ENCODE measurements at regions not wholly inside any gene's neighbourhood (a gene's known extent, or its start where the extent isn't known, plus 50 kb on each side); places are given as distances from the start of the nearest gene placed in this dataset.

DNA sequence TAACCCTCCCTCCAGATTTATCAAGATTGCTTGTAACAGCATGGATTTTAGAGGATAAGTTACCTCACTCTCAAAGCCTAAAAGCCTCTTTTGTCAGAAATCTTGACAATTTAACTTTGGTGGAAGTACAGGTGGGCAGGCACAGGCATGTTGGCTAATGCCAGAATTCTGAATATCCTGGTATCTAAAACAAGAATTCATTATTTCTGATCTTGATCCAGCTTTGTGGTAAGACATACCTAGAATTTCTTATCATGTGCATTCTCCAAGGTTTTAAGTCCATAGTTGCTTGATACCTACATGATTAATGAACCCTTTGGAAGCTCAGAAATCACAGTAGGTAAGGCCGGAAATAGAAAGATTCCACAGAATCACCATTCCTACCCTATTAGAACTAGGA, 109.9 kb upstream of the TTC14 start:
- TF ChIP-seq ZNF839 (CRISPR knock-in tag; IDR thresholded peaks at IDR 0.05; ENCODE audit: borderline replicate concordance) (no peak), GATAD2A (CRISPR knock-in tag; IDR thresholded peaks at IDR 0.05) (no peak), SRSF1 (optimal IDR thresholded peaks at IDR 0.05; ENCODE audit: low read depth, low read length) (no peak), CERS6 (CRISPR knock-in tag; IDR thresholded peaks at IDR 0.05) (no peak), BRCA1 (CRISPR knock-in tag; IDR thresholded peaks at IDR 0.05) (no peak), ZNF3 (CRISPR knock-in tag; IDR thresholded peaks at IDR 0.05) (no peak), ZNF20 (CRISPR knock-in tag; IDR thresholded peaks at IDR 0.05) (no peak), ZSCAN30 (CRISPR knock-in tag; IDR thresholded peaks at IDR 0.05) (no peak), ZNF292 (CRISPR knock-in tag; IDR thresholded peaks at IDR 0.05; ENCODE audit: borderline replicate concordance, low read depth) (no peak), ZNF616 (CRISPR knock-in tag; IDR thresholded peaks at IDR 0.05; ENCODE audit: low read depth) (no peak), ZNF570 (CRISPR knock-in tag; IDR thresholded peaks at IDR 0.05; ENCODE audit: borderline replicate concordance) (no peak), GLI4 (CRISPR knock-in tag; IDR thresholded peaks at IDR 0.05; ENCODE audit: borderline replicate concordance) (no peak), SRSF4 (IDR thresholded peaks at IDR 0.05; ENCODE audit: low read depth, low read length, poor library complexity, severe bottlenecking) (no peak), ZUFSP (CRISPR knock-in tag; IDR thresholded peaks at IDR 0.05; ENCODE audit: borderline replicate concordance) (no peak), SYNCRIP (IDR thresholded peaks at IDR 0.05; ENCODE audit: insufficient read depth, low read depth, low read length) (no peak), ZBTB8A (CRISPR knock-in tag; IDR thresholded peaks at IDR 0.05; ENCODE audit: borderline replicate concordance, low read depth) (no peak)
- TF ChIP-seq, protein P1, sequence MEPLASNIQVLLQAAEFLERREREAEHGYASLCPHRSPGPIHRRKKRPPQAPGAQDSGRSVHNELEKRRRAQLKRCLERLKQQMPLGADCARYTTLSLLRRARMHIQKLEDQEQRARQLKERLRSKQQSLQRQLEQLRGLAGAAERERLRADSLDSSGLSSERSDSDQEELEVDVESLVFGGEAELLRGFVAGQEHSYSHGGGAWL (CRISPR knock-in tag; IDR thresholded peaks at IDR 0.05), result no peak
- Histone ChIP-seq H3K79me2 (ENCODE audit: insufficient read depth, low read length) (no peaks in the 10 kb centered on the region), H3K36me3 (replicated peaks in 1 of 2; ENCODE audit: control insufficient read depth in 1 of 2, insufficient read depth in 2 of 2, low read length in 2 of 2) (no peaks in the 10 kb centered on the region), H3K27ac (ENCODE audit: extremely low read length, insufficient read depth, low read length) (no peak overlapping the region), H3K4me1 (ENCODE audit: insufficient read depth, low read length) (no peaks in the 10 kb centered on the region), H3K4me3 (replicated peaks in 1 of 3; ENCODE audit: insufficient read depth in 1 of 3, low read depth in 2 of 3, low read length in 3 of 3) (no peak overlapping the region), H4K20me1 (ENCODE audit: insufficient read depth, low read length) (no peaks in the 10 kb centered on the region), H3K27me3 (ENCODE audit: control insufficient read depth in 1 of 2, insufficient read depth in 2 of 2, low read length in 2 of 2) (no peaks in the 10 kb centered on the region), H3K9ac (ENCODE audit: insufficient read depth, low read depth, low read length) (no peak overlapping the region), H3K9me3 (ENCODE audit: low read length) (no peaks in the 10 kb centered on the region), H3K4me2 (ENCODE audit: low read depth, low read length) (no peak overlapping the region), H2AFZ (ENCODE audit: low read length) (no peak overlapping the region)
- WGBS (ENCODE audit: low lambda C conversion rate), result 4% methylated on average over 1 of the region's 1 CpG
- FAIRE-seq (no peak), DNase-seq (ENCODE audit: low spot score) (no peak), ATAC-seq (no peak)
- POLR2A ChIA-PET, result no interaction called here
- intact Hi-C loops (cut with micrococcal nuclease; ENCODE audit: unreplicated experiment), result no loop called here
- CTCF ChIA-PET (ENCODE audit: low intra/inter-chr PET ratio, low total read pairs), result no interaction called here
- BruUV-seq (replicated peaks), result no TSS peak
- in situ Hi-C loops (cut with HindIII; ENCODE audit: extremely low pct_ligation_motif_present, low pct_unique_long_range_greater_than_20kb), result no loop called here
